ENCODE measurements at regions not wholly inside any gene's neighbourhood (a gene's known extent, or its start where the extent isn't known, plus 50 kb on each side); places are given as distances from the start of the nearest gene placed in this dataset.

- no peak overlapping the region for H3K27ac ChIP-seq (ENCODE audit: insufficient read depth, low read depth, low read length)
- DNase-seq (ENCODE audit: low read depth, low spot score): no peak
- H3K9me3 ChIP-seq (replicated peaks; ENCODE audit: control insufficient read depth, insufficient read depth, low read length): no peaks in the 10 kb centered on the region
- H3K4me1 ChIP-seq (ENCODE audit: control insufficient read depth, extremely low read depth, insufficient read depth, low read length): no peaks in the 10 kb centered on the region
- FAIRE-seq: no peak
- no peaks in the 10 kb centered on the region for H3K9me1 ChIP-seq (replicated peaks; ENCODE audit: control insufficient read depth, extremely low read depth, insufficient read depth, low read length)
- CTCF ChIA-PET: interaction anchor here (0.5 kb wide), 1 partner anchor 133 kb away, joined by 3 read pairs; no protein-coding TSS in a partner anchor
- TF ChIP-seq POLR2A (IDR thresholded peaks at IDR 0.05; ENCODE audit: low read depth, low read length) (no peak), FOS (IDR thresholded peaks at IDR 0.05; ENCODE audit: borderline replicate concordance, insufficient read depth, low read length) (no peak), GATA2 (IDR thresholded peaks at IDR 0.05; ENCODE audit: insufficient read depth, insufficient read length, low read depth, low read length) (no peak), MAX (IDR thresholded peaks at IDR 0.05; ENCODE audit: insufficient read depth, insufficient read length) (no peak), POLR2AphosphoS5 (IDR thresholded peaks at IDR 0.05; ENCODE audit: insufficient read depth, low read depth, low read length) (no peak), EZH2 (IDR thresholded peaks at IDR 0.05; ENCODE audit: borderline replicate concordance, low read depth, low read length, severe bottlenecking) (no peak), JUN (IDR thresholded peaks at IDR 0.05; ENCODE audit: borderline replicate concordance, insufficient read depth, insufficient read length, low read depth) (no peak), MYC (IDR thresholded peaks at IDR 0.05; ENCODE audit: low read depth, low read length) (no peak), CTCF (IDR thresholded peaks at IDR 0.05; ENCODE audit: extremely low read depth in 1 of 2, insufficient read depth in 1 of 2, low read depth in 1 of 2, low read length in 2 of 2) (no peak)
- H3K27me3 ChIP-seq (ENCODE audit: control insufficient read depth in 2 of 2, insufficient read depth in 2 of 2, low read length in 2 of 2): no peaks in the 10 kb centered on the region
- dilution Hi-C loops (cut with MboI; ENCODE audit: extremely low pct_ligation_motif_present, low sequenced_read_pairs) (no loop called here), intact Hi-C loops (cut with micrococcal nuclease) (no loop called here)
- no peaks in the 10 kb centered on the region for H4K20me1 ChIP-seq (replicated peaks; ENCODE audit: control insufficient read depth, extremely low read depth, insufficient read depth, low read length)
- no peak overlapping the region for H3K4me2 ChIP-seq (ENCODE audit: insufficient read depth, low read length)
- POLR2A ChIA-PET: no interaction called here
- BruUV-seq (replicated peaks): no TSS peak
- H3K79me2 ChIP-seq (ENCODE audit: control insufficient read depth, insufficient read depth, low read length): no peaks in the 10 kb centered on the region
- H3K9ac ChIP-seq (replicated peaks; ENCODE audit: extremely low read depth, insufficient read depth, low read length): no peak overlapping the region
- H2AFZ ChIP-seq (ENCODE audit: low read depth, low read length): no peak overlapping the region
- no peak overlapping the region for H3K4me3 ChIP-seq (replicated peaks in 1 of 3; ENCODE audit: insufficient read depth in 1 of 3, low read depth in 1 of 3, low read length in 3 of 3)
- no peaks in the 10 kb centered on the region for H3K36me3 ChIP-seq (ENCODE audit: control insufficient read depth in 2 of 2, extremely low read depth in 1 of 2, insufficient read depth in 2 of 2, low read length in 2 of 2)
Observed at GRCh38 chr9:87013490-87013889, 66.2 kb upstream of the GAS1 start.

All from endothelial cell of umbilical vein (primary cell).